Cardiac muscle cell (in vitro differentiated cells and primary cell): ENCODE measurements at regions not wholly inside any gene's neighbourhood (a gene's known extent, or its start where the extent isn't known, plus 50 kb on each side); places are given as distances from the start of the nearest gene placed in this dataset.

Experiments used
- DNase-seq, 2 donors: peaks; one replicate each; pipeline versions ENCODE4 v3.0.0 to v3.0.0-alpha.2; 2010 to 2017; ENCODE audit warnings: low read depth in 1 of 2, low spot score in 1 of 2
- H3K27ac ChIP-seq: fragments of 200-600 bp; sonication (generic); 2 replicates; pipeline ENCODE4 v1.5.1; 2016
- H3K27me3 ChIP-seq: fragments of 200-600 bp; sonication (generic); 2 replicates; pipeline ENCODE4 v1.6.0; 2016; ENCODE audit warnings: control low read depth
- H3K36me3 ChIP-seq: fragments of 200-600 bp; sonication (generic); 2 replicates; pipeline ENCODE4 v1.5.1; 2016; ENCODE audit warnings: control low read depth
- H3K4me1 ChIP-seq: fragments of 200-600 bp; sonication (generic); 2 replicates; pipeline ENCODE4 v1.8.1; 2017; ENCODE audit warnings: low read depth, mild to moderate bottlenecking, mixed run types
- H3K4me3 ChIP-seq: fragments of 200-600 bp; sonication (generic); 2 replicates; pipeline ENCODE4 v1.5.1; 2016; ENCODE audit warnings: mild to moderate bottlenecking
- H3K9me3 ChIP-seq: fragments of 200-600 bp; sonication (generic); 2 replicates; pipeline ENCODE4 v1.5.1; 2017; ENCODE audit warnings: low read depth, mild to moderate bottlenecking, control low read depth
- CTCF ChIP-seq: IDR thresholded peaks from 2 replicates; pipeline ENCODE4 v1.5.1; 2012; ENCODE audit warnings: low read depth, mild to moderate bottlenecking, low read length

GRCh38 chr11:111124724-111125123, 120.8 kb upstream of the POU2AF2 start:
- Histone ChIP-seq H3K4me1 (no peaks in the 10 kb centered on the region), H3K27me3 (no peaks in the 10 kb centered on the region), H3K4me3 (no peak overlapping the region), H3K9me3 (no peaks in the 10 kb centered on the region), H3K36me3 (no peaks in the 10 kb centered on the region), H3K27ac (no peak overlapping the region)
- no peak for TF ChIP-seq CTCF
- DNase-seq = no peak

- Histone ChIP-seq H3K36me3 (no peaks in the 10 kb centered on the region), H3K4me1 (no peaks in the 10 kb centered on the region), H3K27me3 (no peaks in the 10 kb centered on the region), H3K9me3 (no peaks in the 10 kb centered on the region), H3K4me3 (no peak overlapping the region), H3K27ac (no peak overlapping the region)
- no peak for TF ChIP-seq CTCF
- DNase-seq = no peak
These were observed 121.8 kb upstream of the POU2AF2 start for GRCh38 chr11:111123463-111124398.

GRCh38 chr11:111120696-111121302, 124.7 kb upstream of the POU2AF2 start:
- DNase-seq = no peak
- Histone ChIP-seq H3K9me3 (no peaks in the 10 kb centered on the region), H3K36me3 (no peaks in the 10 kb centered on the region), H3K4me1 (no peaks in the 10 kb centered on the region), H3K4me3 (no peak overlapping the region), H3K27me3 (no peaks in the 10 kb centered on the region), H3K27ac (no peak overlapping the region)
- no peak for TF ChIP-seq CTCF

GRCh38 chr11:111120161-111120560, 125.4 kb upstream of the POU2AF2 start:
- Histone ChIP-seq H3K4me1 (no peaks in the 10 kb centered on the region), H3K27me3 (no peaks in the 10 kb centered on the region), H3K9me3 (no peaks in the 10 kb centered on the region), H3K36me3 (no peaks in the 10 kb centered on the region), H3K4me3 (no peak overlapping the region), H3K27ac (no peak overlapping the region)
- no peak for TF ChIP-seq CTCF
- DNase-seq = no peak

- H3K36me3 ChIP-seq = no peaks in the 10 kb centered on the region
- no peaks in the 10 kb centered on the region for H3K27me3 ChIP-seq
- no peak overlapping the region for H3K27ac ChIP-seq
- DNase-seq = peak in 1 of 2 donors; percentile 17
- no peaks in the 10 kb centered on the region for H3K9me3 ChIP-seq
- no peak for TF ChIP-seq CTCF
- no peaks in the 10 kb centered on the region for H3K4me1 ChIP-seq
- no peak overlapping the region for H3K4me3 ChIP-seq
These were observed 125.8 kb upstream of the POU2AF2 start for GRCh38 chr11:111119751-111120150.
